ENCODE measurements at regions not wholly inside any gene's neighbourhood (a gene's known extent, or its start where the extent isn't known, plus 50 kb on each side); places are given as distances from the start of the nearest gene placed in this dataset.

- no peaks in the 10 kb centered on the region for H3K79me2 ChIP-seq (ENCODE audit: insufficient read depth, low read length)
- H2AFZ ChIP-seq (ENCODE audit: low read length), result no peak overlapping the region
- no peak overlapping the region for H3K9ac ChIP-seq (ENCODE audit: low read length)
- no peaks in the 10 kb centered on the region for H3K36me3 ChIP-seq (ENCODE audit: insufficient read depth, low read length)
- H4K20me1 ChIP-seq (ENCODE audit: insufficient read depth, low read length), result no peaks in the 10 kb centered on the region
- H3K27me3 ChIP-seq (ENCODE audit: insufficient read depth, low read length), result no peaks in the 10 kb centered on the region
- no peaks in the 10 kb centered on the region for H3F3A ChIP-seq (ENCODE audit: insufficient read depth, low read length)
- TF ChIP-seq EZH2 (IDR thresholded peaks at IDR 0.05; ENCODE audit: borderline replicate concordance, low read length), result no peak
- TF ChIP-seq, protein P1, sequence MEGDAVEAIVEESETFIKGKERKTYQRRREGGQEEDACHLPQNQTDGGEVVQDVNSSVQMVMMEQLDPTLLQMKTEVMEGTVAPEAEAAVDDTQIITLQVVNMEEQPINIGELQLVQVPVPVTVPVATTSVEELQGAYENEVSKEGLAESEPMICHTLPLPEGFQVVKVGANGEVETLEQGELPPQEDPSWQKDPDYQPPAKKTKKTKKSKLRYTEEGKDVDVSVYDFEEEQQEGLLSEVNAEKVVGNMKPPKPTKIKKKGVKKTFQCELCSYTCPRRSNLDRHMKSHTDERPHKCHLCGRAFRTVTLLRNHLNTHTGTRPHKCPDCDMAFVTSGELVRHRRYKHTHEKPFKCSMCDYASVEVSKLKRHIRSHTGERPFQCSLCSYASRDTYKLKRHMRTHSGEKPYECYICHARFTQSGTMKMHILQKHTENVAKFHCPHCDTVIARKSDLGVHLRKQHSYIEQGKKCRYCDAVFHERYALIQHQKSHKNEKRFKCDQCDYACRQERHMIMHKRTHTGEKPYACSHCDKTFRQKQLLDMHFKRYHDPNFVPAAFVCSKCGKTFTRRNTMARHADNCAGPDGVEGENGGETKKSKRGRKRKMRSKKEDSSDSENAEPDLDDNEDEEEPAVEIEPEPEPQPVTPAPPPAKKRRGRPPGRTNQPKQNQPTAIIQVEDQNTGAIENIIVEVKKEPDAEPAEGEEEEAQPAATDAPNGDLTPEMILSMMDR (IDR thresholded peaks at IDR 0.05; ENCODE audit: low read length), result no peak
- H3K9me3 ChIP-seq (ENCODE audit: low read length), result no peaks in the 10 kb centered on the region
- H3K27ac ChIP-seq (ENCODE audit: low read depth, low read length, poor library complexity, severe bottlenecking), result no peak overlapping the region
- H3K4me2 ChIP-seq (ENCODE audit: low read length), result no peak overlapping the region
- no peak overlapping the region for H3K4me3 ChIP-seq (ENCODE audit: low read depth, low read length, poor library complexity, severe bottlenecking)
- no peaks in the 10 kb centered on the region for H3K4me1 ChIP-seq (ENCODE audit: insufficient read depth, low read length, severe bottlenecking)
- H3K9me2 ChIP-seq (ENCODE audit: low read depth, low read length), result no peaks in the 10 kb centered on the region
Measured at GRCh38 chr7:81492910-81493309, 276.9 kb downstream of the HGF start.

DNA sequence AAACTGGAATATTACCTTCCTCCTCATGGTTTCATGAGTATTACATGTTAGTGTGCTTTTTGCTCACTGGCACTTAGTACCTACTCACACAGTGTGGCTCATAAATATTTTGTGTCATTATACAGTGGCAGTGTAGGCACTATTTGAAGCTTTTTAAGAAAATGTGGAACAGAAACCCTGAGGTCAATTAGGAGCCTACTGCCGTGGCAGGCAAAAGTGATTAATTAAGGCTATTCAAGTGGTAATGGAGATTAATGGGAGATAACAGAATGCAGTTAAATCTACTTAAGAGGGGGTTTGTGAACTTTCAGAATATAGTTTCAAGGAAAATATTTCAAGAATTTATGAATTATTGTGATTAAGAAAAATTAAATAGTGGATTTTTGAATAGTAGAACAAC lies 277.6 kb downstream of the HGF start:
- no peaks in the 10 kb centered on the region for H3K79me2 ChIP-seq (ENCODE audit: insufficient read depth, low read length)
- no peaks in the 10 kb centered on the region for H3K9me3 ChIP-seq (ENCODE audit: low read length)
- no peak overlapping the region for H3K9ac ChIP-seq (ENCODE audit: low read length)
- no peak overlapping the region for H3K27ac ChIP-seq (ENCODE audit: low read depth, low read length, poor library complexity, severe bottlenecking)
- no peaks in the 10 kb centered on the region for H3F3A ChIP-seq (ENCODE audit: insufficient read depth, low read length)
- no peak overlapping the region for H3K4me2 ChIP-seq (ENCODE audit: low read length)
- no peak overlapping the region for H3K4me3 ChIP-seq (ENCODE audit: low read depth, low read length, poor library complexity, severe bottlenecking)
- no peak overlapping the region for H2AFZ ChIP-seq (ENCODE audit: low read length)
- no peaks in the 10 kb centered on the region for H3K27me3 ChIP-seq (ENCODE audit: insufficient read depth, low read length)
- H3K36me3 ChIP-seq (ENCODE audit: insufficient read depth, low read length), result no peaks in the 10 kb centered on the region
- TF ChIP-seq, protein P1 (IDR thresholded peaks at IDR 0.05; ENCODE audit: low read length), result no peak
- no peak for TF ChIP-seq EZH2 (IDR thresholded peaks at IDR 0.05; ENCODE audit: borderline replicate concordance, low read length)
- H3K9me2 ChIP-seq (ENCODE audit: low read depth, low read length), result no peaks in the 10 kb centered on the region
- no peaks in the 10 kb centered on the region for H3K4me1 ChIP-seq (ENCODE audit: insufficient read depth, low read length, severe bottlenecking)
- no peaks in the 10 kb centered on the region for H4K20me1 ChIP-seq (ENCODE audit: insufficient read depth, low read length)

DNA sequence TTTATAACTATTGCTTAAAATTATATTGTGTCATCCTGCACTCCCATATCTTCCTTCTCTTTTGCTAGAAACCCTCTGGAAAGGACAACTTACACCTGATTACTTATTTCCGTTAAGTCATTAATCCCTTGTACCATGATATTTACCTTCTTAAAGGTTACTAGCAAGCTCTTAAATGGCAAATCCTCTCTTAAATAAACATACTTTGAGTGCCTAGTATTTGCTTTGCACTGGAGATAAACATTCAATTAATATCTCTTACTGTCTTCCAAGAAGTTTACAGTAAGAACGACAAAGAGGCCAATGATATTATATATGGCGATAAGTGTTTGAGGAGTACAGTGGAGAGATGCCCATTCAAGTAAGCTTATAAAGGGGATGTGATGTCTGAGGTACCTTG lies 278.3 kb downstream of the HGF start:
- Histone ChIP-seq H4K20me1 (ENCODE audit: insufficient read depth, low read length) (no peaks in the 10 kb centered on the region), H3K4me2 (ENCODE audit: low read length) (no peak overlapping the region)
- TF ChIP-seq, protein P1 (IDR thresholded peaks at IDR 0.05; ENCODE audit: low read length), result no peak
- no peak for TF ChIP-seq EZH2 (IDR thresholded peaks at IDR 0.05; ENCODE audit: borderline replicate concordance, low read length)

More for the DNA sequence above, 278.3 kb downstream of the HGF start:
- H3K27me3 ChIP-seq (ENCODE audit: insufficient read depth, low read length), result no peaks in the 10 kb centered on the region
- no peaks in the 10 kb centered on the region for H3F3A ChIP-seq (ENCODE audit: insufficient read depth, low read length)
- H2AFZ ChIP-seq (ENCODE audit: low read length), result no peak overlapping the region
- no peaks in the 10 kb centered on the region for H3K4me1 ChIP-seq (ENCODE audit: insufficient read depth, low read length, severe bottlenecking)
- H3K27ac ChIP-seq (ENCODE audit: low read depth, low read length, poor library complexity, severe bottlenecking), result no peak overlapping the region
- no peaks in the 10 kb centered on the region for H3K9me3 ChIP-seq (ENCODE audit: low read length)
- H3K79me2 ChIP-seq (ENCODE audit: insufficient read depth, low read length), result no peaks in the 10 kb centered on the region
- no peak overlapping the region for H3K4me3 ChIP-seq (ENCODE audit: low read depth, low read length, poor library complexity, severe bottlenecking)
- no peaks in the 10 kb centered on the region for H3K36me3 ChIP-seq (ENCODE audit: insufficient read depth, low read length)
- no peaks in the 10 kb centered on the region for H3K9me2 ChIP-seq (ENCODE audit: low read depth, low read length)
- H3K9ac ChIP-seq (ENCODE audit: low read length), result no peak overlapping the region

All from OCI-LY1 (cell line).